OCI-LY1 (cell line): ENCODE measurements at regions not wholly inside any gene's neighbourhood (a gene's known extent, or its start where the extent isn't known, plus 50 kb on each side); places are given as distances from the start of the nearest gene placed in this dataset.
"Not testable (repeated sequence)": the region's sequence is repeated elsewhere in the genome, so short reads cannot be mapped to it uniquely, and the experiment has no call there.

Source experiments
- EZH2 ChIP-seq: fragments of 200-600 bp; sonication (generic), shearing (Covaris generic); IDR thresholded peaks from 2 replicates; pipeline ENCODE4 v1.8.0; 2017; ENCODE audit warnings: borderline replicate concordance, mixed run types, mild to moderate bottlenecking, antibody characterized with exemption, low read length, moderate library complexity, mixed read lengths
- TF ChIP-seq, protein P1 (sequence below): fragments of 200-600 bp; sonication (generic), shearing (Covaris generic); IDR thresholded peaks from 2 replicates; pipeline ENCODE4 v1.5.1; 2017; ENCODE audit warnings: mild to moderate bottlenecking, antibody characterized with exemption, low read length, moderate library complexity, mixed read lengths

DNA sequence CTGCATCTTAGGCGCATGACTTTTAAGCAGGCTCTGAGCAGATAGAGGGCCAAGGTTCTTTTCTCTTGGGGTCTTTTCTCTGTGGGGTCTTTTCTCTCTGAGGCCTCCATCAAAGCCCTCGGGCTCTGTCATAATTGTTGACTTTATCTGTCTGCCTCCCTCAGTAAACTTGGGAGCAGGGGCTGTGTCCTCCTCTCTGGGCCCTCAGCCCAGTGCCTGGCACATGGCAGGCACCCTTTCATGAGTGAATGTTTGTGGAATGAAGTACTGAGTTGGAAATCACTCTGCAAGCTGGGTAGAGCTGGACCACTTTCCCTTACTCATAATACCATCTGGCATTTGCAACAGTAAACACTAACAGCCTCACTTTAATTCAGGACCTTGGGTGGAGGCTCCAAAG, 96.3 kb upstream of the TERB2 start:
- not testable (repeated sequence) for TF ChIP-seq EZH2
- TF ChIP-seq, protein P1, sequence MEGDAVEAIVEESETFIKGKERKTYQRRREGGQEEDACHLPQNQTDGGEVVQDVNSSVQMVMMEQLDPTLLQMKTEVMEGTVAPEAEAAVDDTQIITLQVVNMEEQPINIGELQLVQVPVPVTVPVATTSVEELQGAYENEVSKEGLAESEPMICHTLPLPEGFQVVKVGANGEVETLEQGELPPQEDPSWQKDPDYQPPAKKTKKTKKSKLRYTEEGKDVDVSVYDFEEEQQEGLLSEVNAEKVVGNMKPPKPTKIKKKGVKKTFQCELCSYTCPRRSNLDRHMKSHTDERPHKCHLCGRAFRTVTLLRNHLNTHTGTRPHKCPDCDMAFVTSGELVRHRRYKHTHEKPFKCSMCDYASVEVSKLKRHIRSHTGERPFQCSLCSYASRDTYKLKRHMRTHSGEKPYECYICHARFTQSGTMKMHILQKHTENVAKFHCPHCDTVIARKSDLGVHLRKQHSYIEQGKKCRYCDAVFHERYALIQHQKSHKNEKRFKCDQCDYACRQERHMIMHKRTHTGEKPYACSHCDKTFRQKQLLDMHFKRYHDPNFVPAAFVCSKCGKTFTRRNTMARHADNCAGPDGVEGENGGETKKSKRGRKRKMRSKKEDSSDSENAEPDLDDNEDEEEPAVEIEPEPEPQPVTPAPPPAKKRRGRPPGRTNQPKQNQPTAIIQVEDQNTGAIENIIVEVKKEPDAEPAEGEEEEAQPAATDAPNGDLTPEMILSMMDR: not testable (repeated sequence)
